CD4-positive, alpha-beta T cell (primary cell): ENCODE measurements at regions not wholly inside any gene's neighbourhood (a gene's known extent, or its start where the extent isn't known, plus 50 kb on each side); places are given as distances from the start of the nearest gene placed in this dataset.

Experiments used
- ATAC-seq: fragments of 200-7000 bp; cut with Tn5 transposase; one replicate; pipeline ENCODE4 v1.10.0; 2022; ENCODE audit warnings: mild to moderate bottlenecking; ENCODE audit not compliant: poor library complexity
- CTCF ChIA-PET: fragments of 350-600 bp; sonication (Branson Sonifier 250); formaldehyde crosslinking; loops from one replicate; lab custom pipeline; 2021; ENCODE audit warnings: antibody characterized with exemption, inconsistent platforms; lab: Charles Lee
- POLR2A ChIA-PET: fragments of 350-600 bp; sonication (Branson Sonifier 250); formaldehyde crosslinking; loops from one replicate; lab custom pipeline; 2021; ENCODE audit warnings: antibody characterized with exemption, inconsistent platforms; lab: Charles Lee
- DNase-seq, 14 experiments: peaks; one replicate each; pipeline ENCODE4 v3.0.0-alpha.2; 2013 to 2020; ENCODE audit warnings: mixed read lengths in 2 of 14
- H3K27ac ChIP-seq, 2 donors: one replicate each; pipeline versions ENCODE4 v1.5.1 to v1.7.0; 2013; ENCODE audit warnings: low read length in 2 of 2, low read depth in 1 of 2, mild to moderate bottlenecking in 1 of 2
- H3K27me3 ChIP-seq, 2 experiments: 1 replicate in 1 of 2; 2 replicates in 1 of 2; pipeline versions ENCODE4 v1.6.1 to v1.7.0; 2013; ENCODE audit warnings: low read length in 2 of 2, control low read depth in 1 of 2, mild to moderate bottlenecking in 1 of 2, moderate library complexity in 1 of 2; ENCODE audit not compliant: insufficient read depth in 2 of 2, control insufficient read depth in 1 of 2
- H3K36me3 ChIP-seq: one replicate; pipeline ENCODE4 v1.6.1; 2013; ENCODE audit warnings: low read length, control low read depth; ENCODE audit not compliant: insufficient read depth
- H3K4me1 ChIP-seq: one replicate; pipeline ENCODE4 v1.6.1; 2013; ENCODE audit warnings: low read length, control low read depth; ENCODE audit not compliant: insufficient read depth
- H3K4me3 ChIP-seq: one replicate; pipeline ENCODE4 v1.5.1; 2013; ENCODE audit warnings: mild to moderate bottlenecking, low read length, moderate library complexity
- H3K9me3 ChIP-seq, 2 experiments: 1 replicate in 1 of 2; 2 replicates in 1 of 2; pipeline versions ENCODE4 v1.6.1 to v1.7.0; 2013; ENCODE audit warnings: low read length in 2 of 2, mild to moderate bottlenecking in 2 of 2, control low read depth in 1 of 2, moderate library complexity in 1 of 2; ENCODE audit not compliant: control insufficient read depth in 1 of 2, insufficient read depth in 1 of 2
- H3K27ac Mint-ChIP-seq: one replicate; pipeline ENCODE4 v1.8.0; 2020; ENCODE audit warnings: mixed read lengths
- H3K27me3 Mint-ChIP-seq: one replicate; pipeline ENCODE4 v1.8.0; 2021; ENCODE audit warnings: mixed read lengths
- H3K36me3 Mint-ChIP-seq: one replicate; pipeline ENCODE4 v1.8.0; 2021; ENCODE audit warnings: low read depth, mixed read lengths
- H3K4me1 Mint-ChIP-seq: one replicate; pipeline ENCODE4 v1.8.0; 2021; ENCODE audit warnings: low read depth, mixed read lengths
- H3K4me3 Mint-ChIP-seq: one replicate; pipeline ENCODE4 v1.8.0; 2020; ENCODE audit warnings: mild to moderate bottlenecking, mixed read lengths
- H3K9me3 Mint-ChIP-seq: one replicate; pipeline ENCODE4 v1.8.0; 2020; ENCODE audit warnings: mixed read lengths
- CTCF ChIP-seq: fragments of 200-600 bp; IDR thresholded peaks from one replicate; pipeline ENCODE4 v1.8.0; 2022; ENCODE audit warnings: antibody characterized with exemption, mild to moderate bottlenecking
- intact Hi-C, 2 experiments: fragments of 100-400 bp; cut with DNase I in 1 of 2; cut with micrococcal nuclease in 1 of 2; formaldehyde crosslinking; loops; one replicate each; pipeline versions ENCODE4 v1.15.1 to v1.9.0; 2023 to 2025; cut with DNase I, micrococcal nuclease

GRCh38 chr2:12151716-12152115, 405.3 kb downstream of the LPIN1 start:
- no peaks in the 10 kb centered on the region for H3K9me3 Mint-ChIP-seq
- intact Hi-C loops: no loop called here
- Histone ChIP-seq H3K4me3 (no peak overlapping the region), H3K27ac (no peak overlapping the region), H3K36me3 (no peaks in the 10 kb centered on the region), H3K4me1 (no peaks in the 10 kb centered on the region), H3K27me3 (no peaks in the 10 kb centered on the region), H3K9me3 (no peaks in the 10 kb centered on the region)
- no peak for DNase-seq
- TF ChIP-seq CTCF: no peak
- H3K4me1 Mint-ChIP-seq: no peaks in the 10 kb centered on the region
- no peak overlapping the region for H3K4me3 Mint-ChIP-seq
- H3K27me3 Mint-ChIP-seq: no peaks in the 10 kb centered on the region
- ATAC-seq: no peak
- H3K27ac Mint-ChIP-seq: no peak overlapping the region
- ChIA-PET POLR2A (no interaction called here), CTCF (no interaction called here)
- H3K36me3 Mint-ChIP-seq: no peaks in the 10 kb centered on the region

- intact Hi-C loops: no loop called here
- no peaks in the 10 kb centered on the region for H3K27me3 ChIP-seq
- no peak overlapping the region for H3K4me3 ChIP-seq
- H3K36me3 ChIP-seq: no peaks in the 10 kb centered on the region
- Mint-ChIP-seq H3K27me3 (no peaks in the 10 kb centered on the region), H3K9me3 (no peaks in the 10 kb centered on the region), H3K36me3 (no peaks in the 10 kb centered on the region), H3K4me1 (no peaks in the 10 kb centered on the region), H3K4me3 (no peak overlapping the region), H3K27ac (no peak overlapping the region)
- ATAC-seq: no peak
- H3K9me3 ChIP-seq: no peaks in the 10 kb centered on the region
- ChIA-PET CTCF (no interaction called here), POLR2A (no interaction called here)
- TF ChIP-seq CTCF: no peak
- no peak overlapping the region for H3K27ac ChIP-seq
- no peak for DNase-seq
- no peaks in the 10 kb centered on the region for H3K4me1 ChIP-seq
Observed at GRCh38 chr2:12152888-12153287, 406.5 kb downstream of the LPIN1 start.

GRCh38 chr2:12155303-12156051, 409.0 kb downstream of the LPIN1 start:
- Mint-ChIP-seq H3K27me3 (no peaks in the 10 kb centered on the region), H3K9me3 (no peaks in the 10 kb centered on the region), H3K36me3 (no peaks in the 10 kb centered on the region), H3K4me1 (no peaks in the 10 kb centered on the region), H3K27ac (no peak overlapping the region), H3K4me3 (no peak overlapping the region)
- Histone ChIP-seq H3K36me3 (no peaks in the 10 kb centered on the region), H3K9me3 (no peaks in the 10 kb centered on the region), H3K27ac (no peak overlapping the region), H3K4me1 (no peaks in the 10 kb centered on the region), H3K4me3 (no peak overlapping the region), H3K27me3 (no peaks in the 10 kb centered on the region)
- no peak for TF ChIP-seq CTCF
- intact Hi-C loops: no loop called here
- DNase-seq (no peak), ATAC-seq (no peak)
- POLR2A ChIA-PET: interaction anchor here (0.6 to 1.5 kb wide), 3 partner anchors 13 to 15 kb away, joined by 3 to 4 read pairs (median 3); no protein-coding TSS in a partner anchor
- CTCF ChIA-PET: no interaction called here
